ENCODE measurements at regions not wholly inside any gene's neighbourhood (a gene's known extent, or its start where the extent isn't known, plus 50 kb on each side); places are given as distances from the start of the nearest gene placed in this dataset.

GRCh38 chr7:84249656-84250055 is 55.1 kb upstream of the SEMA3A start:
- H3K36me3 ChIP-seq (ENCODE audit: control insufficient read depth, insufficient read depth, low read length) = no peaks in the 10 kb centered on the region
- no CpG with 5 or more reads among the region's 1 CpG for WGBS (ENCODE audit: insufficient coverage)
- H3K27ac ChIP-seq (ENCODE audit: low read depth, low read length) = no peak overlapping the region
- H3K27me3 ChIP-seq (ENCODE audit: control insufficient read depth, insufficient read depth, low read length) = no peaks in the 10 kb centered on the region
- peaks cover 2% of the 10 kb centered on the region for H3K9me3 ChIP-seq (ENCODE audit: control insufficient read depth, insufficient read depth, low read length)
- no peak for DNase-seq (ENCODE audit: low read depth in 4 of 6, low spot score in 6 of 6)
- no peak overlapping the region for H3K4me3 ChIP-seq (ENCODE audit: low read depth, low read length)
- no peaks in the 10 kb centered on the region for H3K4me1 ChIP-seq (ENCODE audit: control insufficient read depth, insufficient read depth, low read length)

- H3K36me3 ChIP-seq (ENCODE audit: control insufficient read depth, insufficient read depth, low read length) = no peaks in the 10 kb centered on the region
- no peaks in the 10 kb centered on the region for H3K27me3 ChIP-seq (ENCODE audit: control insufficient read depth, insufficient read depth, low read length)
- no peaks in the 10 kb centered on the region for H3K4me1 ChIP-seq (ENCODE audit: control insufficient read depth, insufficient read depth, low read length)
- 91% methylated on average over 1 of the region's 3 CpGs for WGBS (ENCODE audit: insufficient coverage)
- H3K27ac ChIP-seq (ENCODE audit: low read depth, low read length) = no peak overlapping the region
- no peak for DNase-seq (ENCODE audit: low read depth in 4 of 6, low spot score in 6 of 6)
- H3K9me3 ChIP-seq (ENCODE audit: control insufficient read depth, insufficient read depth, low read length) = peaks cover 2% of the 10 kb centered on the region
- no peak overlapping the region for H3K4me3 ChIP-seq (ENCODE audit: low read depth, low read length)
Observed at GRCh38 chr7:84248843-84249242, 54.3 kb upstream of the SEMA3A start.

- no peak overlapping the region for H3K4me3 ChIP-seq (ENCODE audit: low read depth, low read length)
- no peak overlapping the region for H3K27ac ChIP-seq (ENCODE audit: low read depth, low read length)
- no peaks in the 10 kb centered on the region for H3K36me3 ChIP-seq (ENCODE audit: control insufficient read depth, insufficient read depth, low read length)
- WGBS (ENCODE audit: insufficient coverage) = 67% methylated on average over 1 of the region's 3 CpGs
- peaks cover 2% of the 10 kb centered on the region for H3K9me3 ChIP-seq (ENCODE audit: control insufficient read depth, insufficient read depth, low read length)
- no peaks in the 10 kb centered on the region for H3K27me3 ChIP-seq (ENCODE audit: control insufficient read depth, insufficient read depth, low read length)
- no peak for DNase-seq (ENCODE audit: low read depth in 4 of 6, low spot score in 6 of 6)
- H3K4me1 ChIP-seq (ENCODE audit: control insufficient read depth, insufficient read depth, low read length) = no peaks in the 10 kb centered on the region
Observed at GRCh38 chr7:84248267-84248666, 53.7 kb upstream of the SEMA3A start.

DNA sequence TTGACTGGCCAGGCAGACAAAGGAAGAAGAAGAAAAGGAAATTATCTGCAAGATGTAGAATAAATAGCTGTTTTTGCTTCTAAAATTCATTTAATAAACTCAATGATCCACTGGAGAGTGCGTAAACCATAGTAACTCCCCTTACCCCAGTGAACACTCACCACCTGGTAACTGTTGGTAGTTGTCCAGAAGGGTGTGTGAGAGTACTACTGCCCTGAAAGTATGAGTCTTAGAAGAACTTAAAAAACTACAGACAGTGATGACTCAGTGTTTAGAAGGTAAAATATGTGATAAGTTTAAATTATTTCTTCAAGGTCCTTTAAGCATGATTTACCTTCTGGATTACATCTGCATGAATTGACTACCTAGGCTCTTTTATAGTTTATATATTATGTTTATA is 53.0 kb upstream of the SEMA3A start:
- H3K27me3 ChIP-seq (ENCODE audit: control insufficient read depth, insufficient read depth, low read length) = no peaks in the 10 kb centered on the region
- H3K27ac ChIP-seq (ENCODE audit: low read depth, low read length) = no peak overlapping the region
- no peaks in the 10 kb centered on the region for H3K4me1 ChIP-seq (ENCODE audit: control insufficient read depth, insufficient read depth, low read length)
- no CpG with 5 or more reads among the region's 1 CpG for WGBS (ENCODE audit: insufficient coverage)
- peaks cover 2% of the 10 kb centered on the region for H3K9me3 ChIP-seq (ENCODE audit: control insufficient read depth, insufficient read depth, low read length)
- DNase-seq (ENCODE audit: low read depth in 4 of 6, low spot score in 6 of 6) = no peak
- H3K36me3 ChIP-seq (ENCODE audit: control insufficient read depth, insufficient read depth, low read length) = no peaks in the 10 kb centered on the region
- no peak overlapping the region for H3K4me3 ChIP-seq (ENCODE audit: low read depth, low read length)

- Histone ChIP-seq H3K9me3 (ENCODE audit: control insufficient read depth, insufficient read depth, low read length) (peaks cover 2% of the 10 kb centered on the region), H3K27me3 (ENCODE audit: control insufficient read depth, insufficient read depth, low read length) (no peaks in the 10 kb centered on the region), H3K36me3 (ENCODE audit: control insufficient read depth, insufficient read depth, low read length) (no peaks in the 10 kb centered on the region), H3K4me3 (ENCODE audit: low read depth, low read length) (no peak overlapping the region), H3K4me1 (ENCODE audit: control insufficient read depth, insufficient read depth, low read length) (no peaks in the 10 kb centered on the region), H3K27ac (ENCODE audit: low read depth, low read length) (no peak overlapping the region)
- 82% methylated on average over 5 of the region's 5 CpGs for WGBS (ENCODE audit: insufficient coverage)
- no peak for DNase-seq (ENCODE audit: low read depth in 4 of 6, low spot score in 6 of 6)
Observed at GRCh38 chr7:84245835-84246234, 51.2 kb upstream of the SEMA3A start.

All from spinal cord (tissue), 9 donors.